Smooth muscle cell (in vitro differentiated cells): ENCODE measurements at regions not wholly inside any gene's neighbourhood (a gene's known extent, or its start where the extent isn't known, plus 50 kb on each side); places are given as distances from the start of the nearest gene placed in this dataset.

Experiments
- DNase-seq: peaks from one replicate; lab custom pipeline; 2025; ENCODE audit not compliant: unreplicated experiment; lab: John Stamatoyannopoulos, UW
- H2AFZ ChIP-seq: fragments of 200-600 bp; sonication (generic); 2 replicates; pipeline ENCODE4 v1.6.0; 2016; ENCODE audit warnings: antibody characterized with exemption, low read depth, mild to moderate bottlenecking
- H3F3A ChIP-seq: fragments of 200-600 bp; sonication (generic); 2 replicates; pipeline ENCODE4 v1.6.0; 2017; ENCODE audit warnings: antibody characterized with exemption, low read depth
- H3K27ac ChIP-seq: fragments of 200-600 bp; sonication (generic); 2 replicates; pipeline ENCODE4 v1.5.1; 2016; ENCODE audit warnings: low read depth, mild to moderate bottlenecking
- H3K27me3 ChIP-seq: fragments of 200-600 bp; sonication (generic); 2 replicates; pipeline ENCODE4 v1.6.1; 2016; ENCODE audit warnings: low read depth, mild to moderate bottlenecking
- H3K36me3 ChIP-seq: fragments of 200-600 bp; sonication (generic); 2 replicates; pipeline ENCODE4 v1.5.1; 2016; ENCODE audit warnings: low read depth
- H3K4me1 ChIP-seq: fragments of 200-600 bp; sonication (generic); 2 replicates; pipeline ENCODE4 v1.5.1; 2016; ENCODE audit warnings: low read depth
- H3K4me2 ChIP-seq: fragments of 200-600 bp; sonication (generic); 2 replicates; pipeline ENCODE4 v1.6.0; 2016; ENCODE audit warnings: mild to moderate bottlenecking
- H3K4me3 ChIP-seq: fragments of 200-600 bp; sonication (generic); 2 replicates; pipeline ENCODE4 v1.5.1; 2016; ENCODE audit warnings: mild to moderate bottlenecking
- H3K79me2 ChIP-seq: fragments of 200-600 bp; sonication (generic); 2 replicates; pipeline ENCODE4 v1.6.0; 2016; ENCODE audit warnings: low read depth, mild to moderate bottlenecking
- H3K9ac ChIP-seq: fragments of 200-600 bp; sonication (generic); 2 replicates; pipeline ENCODE4 v1.6.0; 2016; ENCODE audit warnings: low read depth
- H3K9me3 ChIP-seq: fragments of 200-600 bp; sonication (generic); replicated peaks from 2 replicates; pipeline ENCODE4 v1.5.1; 2016; ENCODE audit warnings: low read depth
- H4K20me1 ChIP-seq: fragments of 200-600 bp; sonication (generic); 2 replicates; pipeline ENCODE4 v1.6.0; 2016; ENCODE audit warnings: low read depth
- WGBS: methylation state at CpG from one replicate; pipeline ENCODE4 v1.1.7; 2016; ENCODE audit warnings: low lambda C conversion rate; 5-methylcytosine and 5-hydroxymethylcytosine counted together
- TF ChIP-seq, protein P1 (sequence below): fragments of 200-600 bp; sonication (generic); IDR thresholded peaks from 2 replicates; pipeline ENCODE4 v1.5.1; 2017; ENCODE audit warnings: borderline replicate concordance, mild to moderate bottlenecking, antibody characterized with exemption; ENCODE audit not compliant: insufficient read depth, poor library complexity, severe bottlenecking

DNA sequence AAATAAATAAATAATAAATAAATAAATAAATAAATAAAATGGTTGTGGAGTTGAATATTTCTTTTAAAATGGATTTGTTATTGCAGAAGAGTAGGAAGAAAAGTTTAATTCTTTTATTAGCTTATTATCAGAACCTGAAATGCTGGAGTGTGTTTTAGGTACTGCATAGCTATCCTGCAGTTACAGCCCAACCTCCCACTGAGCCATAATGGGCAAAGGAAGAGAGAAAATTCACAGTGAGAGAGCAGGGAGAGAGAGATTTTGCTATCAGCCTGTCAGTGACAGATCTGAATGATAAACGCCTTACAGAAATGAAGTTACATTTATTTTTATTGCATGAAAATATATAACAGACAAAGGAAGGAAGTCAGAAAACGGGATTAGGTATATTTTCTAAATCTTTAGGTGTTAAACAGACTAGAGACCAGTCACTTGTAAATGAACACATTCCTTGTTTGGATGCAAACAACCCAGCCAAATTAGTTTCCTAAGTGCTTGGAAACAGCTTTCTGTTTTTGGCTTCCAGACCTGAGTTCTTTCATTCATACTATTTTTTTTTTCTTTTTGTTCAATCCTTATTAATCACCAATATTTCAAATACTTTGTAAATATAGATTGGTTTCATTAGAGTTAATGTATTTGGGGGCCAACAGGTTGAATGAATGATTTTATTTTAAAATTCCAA, 425.3 kb downstream of the USP25 start:
- no peak for DNase-seq
- H3F3A ChIP-seq, result no peaks in the 10 kb centered on the region
- no peak overlapping the region for H3K4me2 ChIP-seq
- H3K4me1 ChIP-seq, result peaks cover 2% of the 10 kb centered on the region
- 54% methylated on average over 2 of the region's 2 CpGs for WGBS
- no peak overlapping the region for H3K4me3 ChIP-seq
- no peak overlapping the region for H3K27ac ChIP-seq
- TF ChIP-seq, protein P1, sequence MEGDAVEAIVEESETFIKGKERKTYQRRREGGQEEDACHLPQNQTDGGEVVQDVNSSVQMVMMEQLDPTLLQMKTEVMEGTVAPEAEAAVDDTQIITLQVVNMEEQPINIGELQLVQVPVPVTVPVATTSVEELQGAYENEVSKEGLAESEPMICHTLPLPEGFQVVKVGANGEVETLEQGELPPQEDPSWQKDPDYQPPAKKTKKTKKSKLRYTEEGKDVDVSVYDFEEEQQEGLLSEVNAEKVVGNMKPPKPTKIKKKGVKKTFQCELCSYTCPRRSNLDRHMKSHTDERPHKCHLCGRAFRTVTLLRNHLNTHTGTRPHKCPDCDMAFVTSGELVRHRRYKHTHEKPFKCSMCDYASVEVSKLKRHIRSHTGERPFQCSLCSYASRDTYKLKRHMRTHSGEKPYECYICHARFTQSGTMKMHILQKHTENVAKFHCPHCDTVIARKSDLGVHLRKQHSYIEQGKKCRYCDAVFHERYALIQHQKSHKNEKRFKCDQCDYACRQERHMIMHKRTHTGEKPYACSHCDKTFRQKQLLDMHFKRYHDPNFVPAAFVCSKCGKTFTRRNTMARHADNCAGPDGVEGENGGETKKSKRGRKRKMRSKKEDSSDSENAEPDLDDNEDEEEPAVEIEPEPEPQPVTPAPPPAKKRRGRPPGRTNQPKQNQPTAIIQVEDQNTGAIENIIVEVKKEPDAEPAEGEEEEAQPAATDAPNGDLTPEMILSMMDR, result no peak
- no peak overlapping the region for H3K9ac ChIP-seq
- no peaks in the 10 kb centered on the region for H3K36me3 ChIP-seq
- no peaks in the 10 kb centered on the region for H3K79me2 ChIP-seq
- no peaks in the 10 kb centered on the region for H3K27me3 ChIP-seq
- H2AFZ ChIP-seq, result no peak overlapping the region
- H3K9me3 ChIP-seq, result no peaks in the 10 kb centered on the region
- no peaks in the 10 kb centered on the region for H4K20me1 ChIP-seq

DNA sequence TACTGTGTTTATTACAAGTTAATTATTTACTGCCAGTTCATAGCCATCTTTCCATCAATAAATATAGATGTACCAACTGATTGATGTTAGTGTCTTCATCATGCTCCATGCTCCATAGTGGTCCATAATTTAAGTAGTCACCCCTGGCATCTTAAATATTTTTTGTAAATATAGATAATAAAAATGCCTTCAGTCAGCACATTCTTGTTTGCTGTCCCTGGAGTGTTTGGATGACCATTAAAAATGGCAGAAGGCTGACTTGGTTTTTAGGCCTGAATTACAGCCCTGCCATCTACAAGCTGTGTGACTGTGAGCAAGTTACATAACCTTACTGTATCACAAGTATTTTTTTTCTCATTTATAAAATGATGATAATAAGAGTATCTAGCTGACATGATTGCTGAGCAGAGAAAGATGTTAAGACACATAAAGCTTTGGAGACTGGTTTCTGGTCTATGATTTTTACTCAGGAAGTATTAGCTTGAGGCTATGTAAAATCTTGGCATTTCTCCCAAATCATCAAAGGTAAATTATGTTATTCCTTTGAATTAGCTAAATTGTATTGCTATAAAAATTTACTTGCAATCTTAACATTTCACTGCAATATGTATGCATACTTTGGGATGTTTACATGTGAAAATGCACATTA, 427.2 kb downstream of the USP25 start:
- Histone ChIP-seq H3K79me2 (no peaks in the 10 kb centered on the region), H3K27me3 (no peaks in the 10 kb centered on the region), H4K20me1 (no peaks in the 10 kb centered on the region), H2AFZ (no peak overlapping the region), H3K4me3 (no peak overlapping the region), H3F3A (no peaks in the 10 kb centered on the region), H3K9ac (no peak overlapping the region), H3K36me3 (no peaks in the 10 kb centered on the region), H3K27ac (no peak overlapping the region), H3K4me2 (no peak overlapping the region), H3K9me3 (no peaks in the 10 kb centered on the region), H3K4me1 (peaks cover 2% of the 10 kb centered on the region)
- TF ChIP-seq, protein P1, result no peak
- no peak for DNase-seq

DNA sequence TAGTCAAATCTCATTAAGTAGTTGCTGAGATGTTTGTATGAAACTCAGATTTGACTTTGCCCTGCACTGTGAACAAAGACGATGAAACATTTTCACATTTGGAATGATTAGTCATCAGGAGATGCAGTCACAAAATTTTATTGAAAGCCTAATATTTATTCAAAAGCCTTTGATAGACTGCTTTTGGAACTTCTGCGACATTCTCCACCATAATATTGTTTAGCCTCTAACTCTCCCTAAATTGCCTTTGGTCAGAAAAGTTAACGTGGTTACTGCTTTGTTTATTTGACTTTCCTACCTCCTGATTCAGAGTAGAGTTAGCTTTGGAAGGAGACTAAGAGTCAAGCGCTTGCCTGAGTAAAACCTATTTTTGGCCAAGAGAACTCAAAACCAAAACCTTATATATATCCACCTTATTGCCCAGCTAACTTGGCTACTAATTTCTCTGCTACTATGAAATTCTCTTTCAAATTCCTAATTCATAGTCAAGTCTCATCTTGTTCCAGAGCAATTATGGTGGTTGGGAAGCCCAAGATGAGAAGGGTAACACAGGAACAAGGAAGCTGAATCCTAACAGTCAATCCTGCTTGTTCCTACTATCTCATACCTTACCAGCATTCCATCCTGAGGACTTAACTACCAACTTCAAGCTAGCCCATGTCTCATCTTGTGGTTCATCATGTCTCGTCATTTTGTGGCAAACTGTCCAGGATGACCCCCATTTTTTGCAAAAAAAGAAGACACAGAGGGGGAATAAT, 429.6 kb downstream of the USP25 start:
- Histone ChIP-seq H3K36me3 (no peaks in the 10 kb centered on the region), H3K9me3 (no peaks in the 10 kb centered on the region), H3K27ac (no peak overlapping the region), H3F3A (no peaks in the 10 kb centered on the region), H2AFZ (no peak overlapping the region), H3K4me3 (no peak overlapping the region), H3K4me2 (no peak overlapping the region), H4K20me1 (no peaks in the 10 kb centered on the region), H3K27me3 (no peaks in the 10 kb centered on the region), H3K79me2 (no peaks in the 10 kb centered on the region), H3K4me1 (peaks cover 2% of the 10 kb centered on the region), H3K9ac (no peak overlapping the region)
- TF ChIP-seq, protein P1, result no peak
- 92% methylated on average over 5 of the region's 5 CpGs for WGBS
- no peak for DNase-seq
